ENCODE measurements at regions not wholly inside any gene's neighbourhood (a gene's known extent, or its start where the extent isn't known, plus 50 kb on each side); places are given as distances from the start of the nearest gene placed in this dataset.

- TF ChIP-seq EZH2 (IDR thresholded peaks at IDR 0.05; ENCODE audit: borderline replicate concordance) = no peak
- TF ChIP-seq EZH2phosphoT487 (IDR thresholded peaks at IDR 0.05; ENCODE audit: low read depth, severe bottlenecking, unreplicated experiment) = no peak
- no peak for TF ChIP-seq CTCF (IDR thresholded peaks at IDR 0.05; ENCODE audit: poor library complexity)
- no peak overlapping the region for H3K27ac ChIP-seq
- H3K27me3 ChIP-seq = no peaks in the 10 kb centered on the region
- WGBS (ENCODE audit: low lambda C conversion rate, missing lambda C conversion rate) = 73% methylated on average over 3 of the region's 3 CpGs
- no peaks in the 10 kb centered on the region for H3K9me2 ChIP-seq (replicated peaks; ENCODE audit: insufficient read depth)
- DNase-seq (ENCODE audit: low spot score) = no peak
- H4K20me1 ChIP-seq (ENCODE audit: insufficient read depth, poor library complexity, severe bottlenecking) = no peaks in the 10 kb centered on the region
- H2AFZ ChIP-seq = no peak overlapping the region
- H3K9me3 ChIP-seq (ENCODE audit: low read depth) = no peaks in the 10 kb centered on the region
- H3K4me3 ChIP-seq = no peak overlapping the region
- no peaks in the 10 kb centered on the region for H3K36me3 ChIP-seq (replicated peaks; ENCODE audit: insufficient read depth, low read depth)
- no peak overlapping the region for H3K4me2 ChIP-seq
- no peaks in the 10 kb centered on the region for H3K4me1 ChIP-seq (ENCODE audit: insufficient read depth)
- no peaks in the 10 kb centered on the region for H3K79me2 ChIP-seq
These were observed 1621.2 kb downstream of the MAT2B start for GRCh38 chr5:165126598-165126997.

- Histone ChIP-seq H3K36me3 (replicated peaks; ENCODE audit: insufficient read depth, low read depth) (no peaks in the 10 kb centered on the region), H3K4me3 (no peak overlapping the region), H3K27ac (no peak overlapping the region), H3K4me1 (ENCODE audit: insufficient read depth) (no peaks in the 10 kb centered on the region), H3K79me2 (no peaks in the 10 kb centered on the region), H4K20me1 (ENCODE audit: insufficient read depth, poor library complexity, severe bottlenecking) (no peaks in the 10 kb centered on the region), H3K9me3 (ENCODE audit: low read depth) (no peaks in the 10 kb centered on the region), H3K9me2 (replicated peaks; ENCODE audit: insufficient read depth) (no peaks in the 10 kb centered on the region), H2AFZ (no peak overlapping the region), H3K27me3 (no peaks in the 10 kb centered on the region), H3K4me2 (no peak overlapping the region)
- DNase-seq (ENCODE audit: low spot score) = no peak
- 85% methylated on average over 2 of the region's 2 CpGs for WGBS (ENCODE audit: low lambda C conversion rate, missing lambda C conversion rate)
- no peak for TF ChIP-seq EZH2 (IDR thresholded peaks at IDR 0.05; ENCODE audit: borderline replicate concordance)
- TF ChIP-seq EZH2phosphoT487 (IDR thresholded peaks at IDR 0.05; ENCODE audit: low read depth, severe bottlenecking, unreplicated experiment) = no peak
- no peak for TF ChIP-seq CTCF (IDR thresholded peaks at IDR 0.05; ENCODE audit: poor library complexity)
These were observed 1622.5 kb downstream of the MAT2B start for GRCh38 chr5:165127941-165128340.

- Histone ChIP-seq H3K9me3 (ENCODE audit: low read depth) (no peaks in the 10 kb centered on the region), H3K9me2 (replicated peaks; ENCODE audit: insufficient read depth) (no peaks in the 10 kb centered on the region), H3K4me1 (ENCODE audit: insufficient read depth) (no peaks in the 10 kb centered on the region), H2AFZ (no peak overlapping the region), H3K79me2 (no peaks in the 10 kb centered on the region), H4K20me1 (ENCODE audit: insufficient read depth, poor library complexity, severe bottlenecking) (no peaks in the 10 kb centered on the region), H3K27me3 (no peaks in the 10 kb centered on the region), H3K4me2 (no peak overlapping the region), H3K4me3 (no peak overlapping the region), H3K27ac (no peak overlapping the region), H3K36me3 (replicated peaks; ENCODE audit: insufficient read depth, low read depth) (no peaks in the 10 kb centered on the region)
- no peak for DNase-seq (ENCODE audit: low spot score)
- WGBS (ENCODE audit: low lambda C conversion rate, missing lambda C conversion rate) = 83% methylated on average over 4 of the region's 4 CpGs
- no peak for TF ChIP-seq EZH2 (IDR thresholded peaks at IDR 0.05; ENCODE audit: borderline replicate concordance)
These were observed 1625.2 kb downstream of the MAT2B start for GRCh38 chr5:165130656-165131055.

GRCh38 chr5:165134155-165134554 lies 1628.7 kb downstream of the MAT2B start:
- H3K36me3 ChIP-seq (replicated peaks; ENCODE audit: insufficient read depth, low read depth) = no peaks in the 10 kb centered on the region
- H3K27ac ChIP-seq = no peak overlapping the region
- WGBS (ENCODE audit: low lambda C conversion rate, missing lambda C conversion rate) = 87% methylated on average over 6 of the region's 6 CpGs
- H3K9me2 ChIP-seq (replicated peaks; ENCODE audit: insufficient read depth) = no peaks in the 10 kb centered on the region
- H2AFZ ChIP-seq = no peak overlapping the region
- no peak overlapping the region for H3K4me3 ChIP-seq
- no peaks in the 10 kb centered on the region for H3K9me3 ChIP-seq (ENCODE audit: low read depth)
- no peak for DNase-seq (ENCODE audit: low spot score)
- no peaks in the 10 kb centered on the region for H3K79me2 ChIP-seq
- no peak overlapping the region for H3K4me2 ChIP-seq
- H3K4me1 ChIP-seq (ENCODE audit: insufficient read depth) = no peaks in the 10 kb centered on the region
- H3K27me3 ChIP-seq = no peaks in the 10 kb centered on the region
- no peaks in the 10 kb centered on the region for H4K20me1 ChIP-seq (ENCODE audit: insufficient read depth, poor library complexity, severe bottlenecking)
- TF ChIP-seq EZH2phosphoT487 (IDR thresholded peaks at IDR 0.05; ENCODE audit: low read depth, severe bottlenecking, unreplicated experiment) (no peak), EZH2 (IDR thresholded peaks at IDR 0.05; ENCODE audit: borderline replicate concordance) (no peak), CTCF (IDR thresholded peaks at IDR 0.05; ENCODE audit: poor library complexity) (no peak)

All from hepatocyte (in vitro differentiated cells).